HEK293 (cell line): ENCODE measurements at regions not wholly inside any gene's neighbourhood (a gene's known extent, or its start where the extent isn't known, plus 50 kb on each side); places are given as distances from the start of the nearest gene placed in this dataset.

Source experiments
- CTCF ChIA-PET: fragments of 350-600 bp; formaldehyde crosslinking; extraction: SDS; loops from one replicate; lab custom pipeline; 2021; ENCODE audit warnings: antibody characterized with exemption; lab: Yijun Ruan, JAX
- POLR2A ChIA-PET: fragments of 300-600 bp; formaldehyde crosslinking; extraction: SDS; loops from one replicate; lab custom pipeline; 2020; ENCODE audit warnings: antibody characterized with exemption, inconsistent platforms; lab: Yijun Ruan, JAX
- H3K27ac ChIP-seq: fragments of 200-500 bp; sonication (Bioruptor generic); 2 replicates; pipeline ENCODE4 v1.5.1; 2014; ENCODE audit warnings: low read depth, low read length, control low read depth, inconsistent platforms; ENCODE audit errors: extremely low read depth
- H3K36me3 ChIP-seq, 2 experiments: fragments of 200-500 bp in 1 of 2; sonication (Bioruptor generic) in 1 of 2; 1 replicate in 1 of 2; 2 replicates in 1 of 2; pipeline ENCODE4 v1.5.1; 2014 to 2017; ENCODE audit warnings: inconsistent platforms in 2 of 2, low read length in 2 of 2; ENCODE audit not compliant: control insufficient read depth in 2 of 2, insufficient read depth in 1 of 2
- H3K4me1 ChIP-seq: fragments of 200-500 bp; sonication (Bioruptor generic); 2 replicates; pipeline ENCODE4 v1.5.1; 2014; ENCODE audit warnings: mild to moderate bottlenecking, low read length, inconsistent platforms; ENCODE audit not compliant: control insufficient read depth, insufficient read depth
- H3K4me3 ChIP-seq: 2 replicates; pipeline ENCODE4 v1.5.1; 2011; ENCODE audit warnings: low read depth, mild to moderate bottlenecking, control low read depth, low read length, moderate library complexity
- H3K9me3 ChIP-seq: fragments of 200-500 bp; sonication (Bioruptor generic); 2 replicates; pipeline ENCODE4 v1.5.1; 2014; ENCODE audit warnings: low read depth, low read length, inconsistent platforms; ENCODE audit not compliant: control insufficient read depth, insufficient read depth
- KLF1 ChIP-seq: fragments of 450-650 bp; formaldehyde crosslinking; IDR thresholded peaks from 2 replicates; pipeline ENCODE4 v1.5.1; 2016; ENCODE audit warnings: missing biosample characterization, missing genetic modification characterization
- SALL2 ChIP-seq: fragments of 450-650 bp; formaldehyde crosslinking; IDR thresholded peaks from 2 replicates; pipeline ENCODE4 v1.5.0; 2017; ENCODE audit warnings: missing biosample characterization, mild to moderate bottlenecking, missing genetic modification characterization, borderline replicate concordance
- SCRT2 ChIP-seq: fragments of 450-650 bp; formaldehyde crosslinking; IDR thresholded peaks from 2 replicates; pipeline ENCODE4 v1.5.1; 2016; ENCODE audit warnings: missing biosample characterization, missing genetic modification characterization
- ZBTB11 ChIP-seq: fragments of 450-650 bp; formaldehyde crosslinking; conservative IDR thresholded peaks from 2 replicates; pipeline ENCODE4 v1.5.1; 2016; ENCODE audit warnings: low read depth, missing biosample characterization, missing genetic modification characterization
- ZBTB7A ChIP-seq: fragments of 450-650 bp; formaldehyde crosslinking; IDR thresholded peaks from 2 replicates; pipeline ENCODE4 v1.5.1; 2016; ENCODE audit warnings: low read depth, missing biosample characterization, missing genetic modification characterization
- ZBTB8A ChIP-seq: fragments of 450-650 bp; formaldehyde crosslinking; IDR thresholded peaks from 2 replicates; pipeline ENCODE4 v1.5.1; 2016; ENCODE audit warnings: missing biosample characterization, missing genetic modification characterization
- ZNF155 ChIP-seq: fragments of 450-650 bp; formaldehyde crosslinking; IDR thresholded peaks from 2 replicates; pipeline ENCODE4 v1.5.1; 2016; ENCODE audit warnings: missing biosample characterization, missing genetic modification characterization
- ZNF223 ChIP-seq: fragments of 450-650 bp; formaldehyde crosslinking; IDR thresholded peaks from 2 replicates; pipeline ENCODE4 v1.5.1; 2016; ENCODE audit warnings: missing biosample characterization, missing genetic modification characterization
- ZNF248 ChIP-seq: fragments of 450-650 bp; formaldehyde crosslinking; IDR thresholded peaks from 2 replicates; pipeline ENCODE4 v1.5.1; 2017; ENCODE audit warnings: missing biosample characterization, missing genetic modification characterization
- ZNF26 ChIP-seq: fragments of 450-650 bp; formaldehyde crosslinking; IDR thresholded peaks from 2 replicates; pipeline ENCODE4 v1.5.1; 2016; ENCODE audit warnings: missing biosample characterization, missing genetic modification characterization
- ZNF302 ChIP-seq: fragments of 450-650 bp; formaldehyde crosslinking; IDR thresholded peaks from 2 replicates; pipeline ENCODE4 v1.5.1; 2016; ENCODE audit warnings: missing biosample characterization, missing genetic modification characterization, low read depth
- ZNF366 ChIP-seq: fragments of 450-650 bp; formaldehyde crosslinking; conservative IDR thresholded peaks from 2 replicates; pipeline ENCODE4 v1.5.1; 2016; ENCODE audit warnings: missing biosample characterization, missing genetic modification characterization
- ZNF514 ChIP-seq: fragments of 450-650 bp; formaldehyde crosslinking; IDR thresholded peaks from 2 replicates; pipeline ENCODE4 v1.5.1; 2016; ENCODE audit warnings: missing biosample characterization, missing genetic modification characterization
- ZNF521 ChIP-seq: fragments of 450-650 bp; formaldehyde crosslinking; IDR thresholded peaks from 2 replicates; pipeline ENCODE4 v1.5.1; 2017; ENCODE audit warnings: missing biosample characterization, mild to moderate bottlenecking, missing genetic modification characterization
- ZNF654 ChIP-seq: fragments of 450-650 bp; formaldehyde crosslinking; IDR thresholded peaks from 2 replicates; pipeline ENCODE4 v1.5.1; 2016; ENCODE audit warnings: low read depth, missing biosample characterization, missing genetic modification characterization
- TF ChIP-seq, protein P1 (sequence below): fragments of 450-650 bp; formaldehyde crosslinking; IDR thresholded peaks from 2 replicates; pipeline ENCODE4 v1.5.1; 2016; ENCODE audit warnings: missing biosample characterization, missing genetic modification characterization
- TF ChIP-seq, protein P2 (sequence below): fragments of 450-650 bp; formaldehyde crosslinking; IDR thresholded peaks from 2 replicates; pipeline ENCODE4 v1.5.1; 2016; ENCODE audit warnings: missing biosample characterization, missing genetic modification characterization
- TF ChIP-seq, protein P3 (sequence below): fragments of 450-650 bp; formaldehyde crosslinking; IDR thresholded peaks from 2 replicates; pipeline ENCODE4 v1.5.1; 2016; ENCODE audit warnings: missing biosample characterization, missing genetic modification characterization

- Histone ChIP-seq H3K4me1 (no peaks in the 10 kb centered on the region), H3K9me3 (no peaks in the 10 kb centered on the region), H3K27ac (no peak overlapping the region), H3K4me3 (no peak overlapping the region; the same call in 1 of the 2 replicates), H3K36me3 (no peaks in the 10 kb centered on the region)
- TF ChIP-seq ZNF248 (no peak), ZNF654 (tag by site-specific recombination) (no peak), ZNF514 (tag by site-specific recombination) (no peak), ZNF302 (tag by site-specific recombination) (no peak), SALL2 (tag by site-specific recombination) (no peak), ZBTB8A (no peak), ZNF521 (tag by site-specific recombination) (no peak), ZNF366 (no peak)
- TF ChIP-seq, protein P1, sequence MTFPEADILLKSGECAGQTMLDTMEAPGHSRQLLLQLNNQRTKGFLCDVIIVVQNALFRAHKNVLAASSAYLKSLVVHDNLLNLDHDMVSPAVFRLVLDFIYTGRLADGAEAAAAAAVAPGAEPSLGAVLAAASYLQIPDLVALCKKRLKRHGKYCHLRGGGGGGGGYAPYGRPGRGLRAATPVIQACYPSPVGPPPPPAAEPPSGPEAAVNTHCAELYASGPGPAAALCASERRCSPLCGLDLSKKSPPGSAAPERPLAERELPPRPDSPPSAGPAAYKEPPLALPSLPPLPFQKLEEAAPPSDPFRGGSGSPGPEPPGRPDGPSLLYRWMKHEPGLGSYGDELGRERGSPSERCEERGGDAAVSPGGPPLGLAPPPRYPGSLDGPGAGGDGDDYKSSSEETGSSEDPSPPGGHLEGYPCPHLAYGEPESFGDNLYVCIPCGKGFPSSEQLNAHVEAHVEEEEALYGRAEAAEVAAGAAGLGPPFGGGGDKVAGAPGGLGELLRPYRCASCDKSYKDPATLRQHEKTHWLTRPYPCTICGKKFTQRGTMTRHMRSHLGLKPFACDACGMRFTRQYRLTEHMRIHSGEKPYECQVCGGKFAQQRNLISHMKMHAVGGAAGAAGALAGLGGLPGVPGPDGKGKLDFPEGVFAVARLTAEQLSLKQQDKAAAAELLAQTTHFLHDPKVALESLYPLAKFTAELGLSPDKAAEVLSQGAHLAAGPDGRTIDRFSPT (tag by site-specific recombination), result no peak
- TF ChIP-seq, protein P2, sequence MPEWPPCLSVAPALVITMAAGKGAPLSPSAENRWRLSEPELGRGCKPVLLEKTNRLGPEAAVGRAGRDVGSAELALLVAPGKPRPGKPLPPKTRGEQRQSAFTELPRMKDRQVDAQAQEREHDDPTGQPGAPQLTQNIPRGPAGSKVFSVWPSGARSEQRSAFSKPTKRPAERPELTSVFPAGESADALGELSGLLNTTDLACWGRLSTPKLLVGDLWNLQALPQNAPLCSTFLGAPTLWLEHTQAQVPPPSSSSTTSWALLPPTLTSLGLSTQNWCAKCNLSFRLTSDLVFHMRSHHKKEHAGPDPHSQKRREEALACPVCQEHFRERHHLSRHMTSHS (tag by site-specific recombination), result no peak
- CTCF ChIA-PET, result interaction anchor here (0.6 to 2.7 kb wide), 3 partner anchors 20 to 102 kb away, joined by 3 to 10 read pairs (median 6); no protein-coding TSS in a partner anchor
- POLR2A ChIA-PET, result interaction anchor here (0.9 to 1.5 kb wide), 3 partner anchors 14 to 71 kb away, joined by 3 to 4 read pairs (median 3); no protein-coding TSS in a partner anchor
Observed at GRCh38 chr5:171667341-171668096, 118.1 kb upstream of the SMIM23 start.

DNA sequence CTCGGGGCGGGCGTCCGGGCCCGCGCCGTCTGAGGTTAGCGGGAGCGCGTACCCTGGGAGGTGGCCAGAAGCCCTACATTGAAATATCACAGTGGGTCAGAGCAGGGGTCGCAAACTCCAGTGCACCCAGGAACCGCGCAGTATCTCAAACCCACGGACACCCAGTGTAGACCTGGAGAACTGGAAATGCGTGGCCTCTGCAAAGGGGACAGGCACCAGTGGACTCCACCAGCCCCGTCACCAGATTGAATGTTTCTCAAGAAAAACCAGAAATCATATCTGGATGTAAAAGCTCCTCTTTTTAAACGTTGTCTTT lies 117.6 kb upstream of the SMIM23 start:
- CTCF ChIA-PET, result interaction anchor here (0.6 to 2.7 kb wide), 4 partner anchors 9 to 37 kb away, joined by 3 to 10 read pairs (median 4); no protein-coding TSS in a partner anchor
- POLR2A ChIA-PET, result interaction anchor here (0.6 to 1.5 kb wide), 4 partner anchors 14 to 91 kb away, joined by 3 to 4 read pairs (median 3); no protein-coding TSS in a partner anchor
- H3K4me1 ChIP-seq, result no peaks in the 10 kb centered on the region

More for the DNA sequence above, 117.6 kb upstream of the SMIM23 start:
- peak overlapping the region; percentile 9 for H3K4me3 ChIP-seq
- no peaks in the 10 kb centered on the region for H3K36me3 ChIP-seq
- no peaks in the 10 kb centered on the region for H3K9me3 ChIP-seq
- no peak overlapping the region for H3K27ac ChIP-seq
- TF ChIP-seq SALL2 (tag by site-specific recombination), result no peak
- no peak for TF ChIP-seq ZNF26 (tag by site-specific recombination)
- TF ChIP-seq ZBTB11 (tag by site-specific recombination), result no peak
- TF ChIP-seq KLF1 (tag by site-specific recombination), result no peak
- no peak for TF ChIP-seq SCRT2 (tag by site-specific recombination)
- TF ChIP-seq ZNF155 (tag by site-specific recombination), result no peak
- TF ChIP-seq, protein P3, sequence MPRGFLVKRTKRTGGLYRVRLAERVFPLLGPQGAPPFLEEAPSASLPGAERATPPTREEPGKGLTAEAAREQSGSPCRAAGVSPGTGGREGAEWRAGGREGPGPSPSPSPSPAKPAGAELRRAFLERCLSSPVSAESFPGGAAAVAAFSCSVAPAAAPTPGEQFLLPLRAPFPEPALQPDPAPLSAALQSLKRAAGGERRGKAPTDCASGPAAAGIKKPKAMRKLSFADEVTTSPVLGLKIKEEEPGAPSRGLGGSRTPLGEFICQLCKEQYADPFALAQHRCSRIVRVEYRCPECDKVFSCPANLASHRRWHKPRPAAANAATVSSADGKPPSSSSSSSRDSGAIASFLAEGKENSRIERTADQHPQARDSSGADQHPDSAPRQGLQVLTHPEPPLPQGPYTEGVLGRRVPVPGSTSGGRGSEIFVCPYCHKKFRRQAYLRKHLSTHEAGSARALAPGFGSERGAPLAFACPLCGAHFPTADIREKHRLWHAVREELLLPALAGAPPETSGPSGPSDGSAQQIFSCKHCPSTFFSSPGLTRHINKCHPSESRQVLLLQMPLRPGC (tag by site-specific recombination), result no peak
- TF ChIP-seq ZNF223, result no peak
- no peak for TF ChIP-seq ZBTB7A
